Activated CD4-positive, alpha-beta T cell treated with anti-CD3 and anti-CD28 coated beads for 48 hours (primary cell): ENCODE measurements at regions not wholly inside any gene's neighbourhood (a gene's known extent, or its start where the extent isn't known, plus 50 kb on each side); places are given as distances from the start of the nearest gene placed in this dataset.
"Not testable (repeated sequence)": the region's sequence is repeated elsewhere in the genome, so short reads cannot be mapped to it uniquely, and the experiment has no call there.

ENCODE experiments used
- DNase-seq: peaks from one replicate; pipeline ENCODE4 v3.0.0-alpha.2; 2020

DNA sequence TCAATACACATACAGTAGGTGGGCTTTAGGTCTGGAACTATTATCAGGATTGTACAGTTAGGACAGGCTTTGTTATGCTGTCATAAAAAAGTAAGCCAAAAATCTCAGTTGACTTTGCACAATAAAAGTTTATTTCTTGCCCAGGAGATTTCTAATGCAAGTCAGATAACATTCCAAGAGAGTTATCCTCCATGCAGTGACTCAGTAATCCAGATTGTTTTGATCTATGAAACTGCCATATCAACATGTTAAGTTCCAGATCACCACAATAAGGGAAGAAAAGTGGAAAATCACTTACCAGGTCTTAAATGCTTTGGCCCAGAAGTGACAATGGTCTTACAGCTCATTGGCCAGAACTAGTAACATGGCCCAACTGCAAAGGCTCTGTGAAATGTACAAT, 636.2 kb upstream of the KLF12 start:
- DNase-seq: no peak

DNA sequence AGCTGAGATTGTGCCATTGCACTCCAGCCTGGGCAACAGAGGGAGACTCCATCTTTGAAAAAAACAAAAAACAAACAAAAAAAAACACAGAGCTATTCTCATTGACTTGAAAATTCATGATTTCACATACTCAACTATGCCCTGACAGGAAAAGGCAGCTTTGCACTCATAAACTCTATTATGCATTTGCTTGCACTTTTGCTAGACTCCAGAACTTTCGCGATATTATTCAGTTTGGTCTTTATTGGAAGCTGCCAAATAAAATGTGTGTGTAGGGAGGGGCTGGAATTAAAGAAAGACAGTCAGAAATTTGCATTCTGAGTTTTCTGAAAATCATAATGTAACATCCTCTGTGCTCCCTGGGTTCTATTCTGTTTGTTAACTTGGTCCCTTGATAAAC, 635.1 kb upstream of the KLF12 start:
- no peak for DNase-seq

DNA sequence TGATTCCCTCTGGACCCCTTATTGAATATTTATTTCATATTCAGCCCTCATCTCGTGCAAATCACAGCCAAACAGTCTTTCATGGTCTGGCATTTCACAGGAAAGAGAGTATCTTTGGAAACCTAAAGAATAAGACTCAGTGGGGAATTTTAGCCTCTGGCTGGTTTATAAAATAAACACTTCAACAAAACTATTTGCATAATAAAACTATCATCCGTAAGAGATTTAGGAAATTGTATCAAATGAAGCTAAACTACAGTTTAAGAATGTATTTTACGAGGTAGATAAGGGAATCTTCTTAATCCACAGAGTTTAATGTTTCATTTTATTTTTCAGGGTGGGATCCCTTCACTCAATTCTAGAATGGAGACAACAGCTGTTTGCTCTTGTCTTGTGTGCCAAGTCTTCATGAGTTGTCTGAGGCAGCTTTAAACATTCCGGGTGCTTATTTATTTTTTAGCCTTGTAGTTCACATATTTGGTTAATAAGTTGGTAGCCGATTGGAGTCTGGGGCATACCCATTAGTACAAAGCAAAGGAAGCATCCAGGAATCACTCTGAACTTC, 634.4 kb upstream of the KLF12 start:
- DNase-seq: no peak

DNA sequence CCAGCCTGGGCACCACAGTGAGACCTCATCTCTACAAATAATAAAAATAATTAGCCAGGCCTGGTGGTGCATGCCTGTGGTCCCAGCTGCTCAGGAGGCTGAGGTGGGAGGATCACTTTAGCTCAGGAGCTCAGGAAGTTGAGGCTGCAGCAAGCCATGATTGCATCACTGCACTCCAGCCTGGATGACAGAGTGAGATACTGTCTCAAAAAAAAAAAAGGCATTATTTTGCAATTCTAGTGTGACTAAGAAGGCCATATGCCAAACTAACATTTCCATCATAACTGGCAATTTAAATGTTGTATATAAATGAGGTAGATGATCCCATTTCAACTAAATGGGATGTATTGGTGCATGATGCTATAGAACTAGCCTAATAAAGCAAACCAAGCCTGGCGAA, 632.8 kb upstream of the KLF12 start:
- DNase-seq: no peak

DNA sequence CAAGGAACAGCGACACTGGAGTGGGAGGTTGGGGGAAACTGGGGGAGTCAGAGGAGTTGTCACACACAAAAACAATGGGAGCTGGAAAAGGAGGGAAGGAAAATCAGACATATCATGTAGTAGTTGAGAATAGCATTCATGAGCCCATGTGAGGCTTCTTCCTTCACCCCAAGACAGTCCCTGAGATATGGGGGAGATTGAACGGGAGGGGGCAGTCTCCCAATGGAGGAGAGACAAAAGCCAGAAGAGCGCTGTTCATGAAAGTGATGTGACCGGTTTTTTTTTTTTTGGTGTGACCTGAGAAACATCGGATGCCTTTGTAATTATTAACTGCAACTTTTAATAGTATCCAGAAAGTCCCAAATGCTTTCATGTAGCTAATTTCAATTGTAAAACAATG, 631.8 kb upstream of the KLF12 start:
- DNase-seq: no peak

DNA sequence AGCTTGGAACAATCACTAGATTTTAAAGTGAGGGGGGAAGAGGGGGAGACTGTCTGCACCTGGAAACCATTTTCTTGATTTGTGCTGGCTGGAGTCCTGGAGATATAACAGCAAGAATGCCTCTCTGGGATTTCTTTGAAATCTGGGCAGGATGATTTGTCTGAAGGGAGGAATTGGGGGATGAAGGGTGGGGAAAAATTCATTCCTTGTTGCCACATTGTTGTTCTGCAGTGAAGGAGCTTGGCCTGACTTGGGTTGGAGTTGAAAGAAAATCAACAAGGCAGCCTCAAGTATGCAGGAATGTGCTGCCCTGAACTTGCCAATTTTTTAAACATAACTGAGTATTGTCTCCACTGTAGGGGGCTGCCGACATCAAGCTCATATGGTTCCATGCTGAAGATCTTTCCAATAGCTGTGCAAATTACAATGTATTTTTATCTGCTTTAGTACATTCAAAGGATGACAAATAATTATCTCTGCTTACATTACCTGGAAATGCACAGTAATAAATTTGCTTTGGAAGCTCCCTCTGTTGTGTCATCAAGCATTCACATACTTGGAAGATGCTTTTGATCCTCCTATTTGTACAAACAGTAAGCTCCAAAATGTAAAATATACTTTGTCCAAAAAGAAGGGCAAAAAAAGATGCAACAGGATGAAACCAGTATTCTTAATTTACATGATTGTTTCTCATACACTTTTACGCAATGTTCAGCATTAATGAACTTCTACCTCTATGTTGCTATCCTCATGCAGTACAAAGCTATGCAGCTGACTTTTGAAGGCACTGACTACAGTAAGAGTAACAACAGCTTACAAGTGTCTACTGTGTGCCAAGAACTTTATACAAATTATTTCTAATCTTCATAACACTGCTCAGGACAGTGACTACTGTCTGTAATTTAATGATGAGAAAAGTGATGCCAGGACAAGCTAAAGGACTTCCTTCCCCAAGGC, 627.9 kb upstream of the KLF12 start:
- DNase-seq: no peak

DNA sequence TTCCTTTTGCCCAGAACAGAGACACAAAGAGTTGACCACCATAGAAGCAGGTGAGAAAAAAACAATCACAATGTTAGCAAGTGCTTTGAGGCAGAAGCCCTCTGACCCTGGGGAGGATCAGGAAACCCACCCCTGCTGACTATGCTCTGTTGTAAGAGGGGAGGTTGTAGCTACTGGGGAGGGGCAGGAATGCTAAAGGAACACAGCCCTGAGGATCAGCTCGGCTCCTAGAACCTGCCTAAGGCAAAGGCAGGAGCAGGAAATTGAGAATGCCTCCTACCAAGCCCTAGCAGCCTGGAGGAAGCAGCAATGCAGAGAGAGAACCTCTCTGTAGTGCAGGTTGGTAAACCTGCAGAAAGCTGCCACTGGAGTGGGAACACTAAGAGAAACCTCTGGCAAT, 624.0 kb upstream of the KLF12 start:
- no peak for DNase-seq

DNA sequence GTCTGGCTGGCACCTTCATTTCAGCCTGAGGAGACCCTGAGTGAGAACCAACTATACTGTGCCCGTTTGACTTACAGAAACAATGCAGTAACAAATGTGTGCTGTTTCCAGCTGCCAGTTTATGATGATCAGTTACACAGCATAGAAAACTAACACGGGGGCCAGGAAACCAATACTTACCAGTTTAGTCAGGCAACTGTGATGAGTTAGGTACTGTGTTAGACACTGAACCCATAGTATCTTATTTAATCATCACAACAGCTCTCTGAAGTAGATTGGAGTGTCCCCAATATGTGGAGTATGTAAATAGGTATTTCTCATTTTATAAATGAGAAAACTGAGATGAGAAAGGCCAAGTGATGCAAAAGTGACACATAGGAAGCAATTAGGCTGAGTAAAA, 620.9 kb upstream of the KLF12 start:
- no peak for DNase-seq

DNA sequence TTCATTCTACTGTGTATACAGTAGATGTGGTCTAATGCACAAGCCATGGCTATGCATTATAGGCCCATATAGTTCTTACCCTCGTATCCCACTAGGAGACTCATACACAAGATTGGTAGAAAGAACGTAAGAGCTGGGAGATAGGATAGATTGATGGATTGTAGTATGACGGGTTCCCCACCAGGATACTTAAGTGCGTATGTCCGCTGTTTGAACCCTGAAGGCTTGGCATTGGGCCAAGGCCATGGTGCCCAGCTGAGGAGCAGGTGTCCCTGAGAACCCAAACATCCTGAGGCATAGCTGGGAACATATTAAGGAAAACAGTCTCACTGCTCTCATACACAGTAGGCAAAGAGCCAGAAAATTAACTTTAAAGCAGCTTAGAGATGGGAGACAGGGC, 617.5 kb upstream of the KLF12 start:
- DNase-seq: no peak

DNA sequence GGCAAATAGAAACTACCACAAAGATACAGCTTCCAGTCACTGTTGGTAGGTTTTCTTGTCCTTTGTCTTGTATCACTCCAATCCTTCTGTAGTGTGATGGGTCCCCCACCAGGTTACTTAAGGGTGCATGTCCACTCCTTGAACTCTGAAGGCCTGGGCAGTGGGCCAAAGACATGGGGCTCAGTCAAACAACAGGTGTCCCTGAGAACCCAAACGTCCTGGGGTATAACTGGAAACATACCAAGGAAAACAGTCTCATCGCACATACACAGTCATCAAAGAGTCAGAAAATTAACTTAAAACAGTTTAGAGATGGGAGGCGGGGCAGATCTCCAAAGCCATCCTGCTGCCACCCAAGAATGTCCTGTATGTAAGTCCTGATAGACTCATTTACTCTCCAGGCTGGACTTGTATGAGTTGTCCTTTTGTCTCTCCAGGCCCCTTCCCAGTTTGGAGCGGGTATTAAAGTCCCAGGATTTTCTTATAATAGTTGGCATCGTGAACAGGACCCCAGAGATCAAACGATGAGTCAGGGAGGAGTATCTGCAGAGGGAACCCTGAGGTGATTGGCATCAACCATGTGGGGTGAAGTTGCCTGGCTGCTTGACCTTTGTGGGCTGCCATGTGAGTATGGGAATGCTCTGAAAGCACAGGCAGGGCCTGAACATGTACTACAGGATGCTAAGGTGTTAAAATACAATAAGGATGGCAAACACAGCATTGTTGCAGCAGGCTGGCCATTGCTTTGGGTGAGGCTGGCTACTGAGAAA, 613.2 kb upstream of the KLF12 start:
- no peak for DNase-seq

DNA sequence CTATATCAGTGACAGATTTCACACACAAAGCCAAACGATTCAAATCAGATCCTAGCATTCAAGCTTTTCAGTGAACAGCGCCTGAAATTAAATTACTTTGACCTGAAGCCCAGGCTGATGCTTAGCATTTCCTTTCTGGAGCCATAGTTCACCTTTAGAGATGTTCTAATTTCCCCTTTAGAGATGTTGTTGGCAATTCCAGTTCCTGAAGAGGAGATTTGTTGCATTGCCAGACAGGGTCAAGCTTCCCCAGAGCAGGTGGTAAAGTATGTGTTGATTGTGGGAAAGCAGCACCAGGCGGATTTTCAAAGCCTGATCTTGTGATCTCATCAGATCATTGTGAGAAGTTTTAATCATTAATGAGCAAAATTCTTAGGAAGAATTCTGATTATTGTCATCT, 609.8 kb upstream of the KLF12 start:
- DNase-seq: no peak

DNA sequence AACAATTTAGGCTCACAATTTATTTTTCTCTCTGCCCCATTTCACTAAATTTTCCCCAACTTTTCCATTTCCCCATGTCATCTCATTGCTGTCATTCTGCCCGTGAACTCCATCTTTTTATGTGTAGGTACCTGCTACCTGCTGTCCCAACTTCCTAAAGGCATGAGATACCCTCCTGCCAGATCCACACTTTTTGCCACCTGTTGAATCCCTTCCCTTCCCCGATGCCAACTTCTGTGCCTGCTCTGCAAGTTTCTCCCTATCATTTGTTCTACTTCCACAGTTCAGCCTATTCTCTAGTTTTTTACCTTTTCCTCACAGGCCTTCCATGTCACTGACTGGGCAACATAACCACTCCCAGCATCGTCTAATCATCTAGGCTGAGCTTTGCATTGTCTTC, 607.5 kb upstream of the KLF12 start:
- DNase-seq: no peak

DNA sequence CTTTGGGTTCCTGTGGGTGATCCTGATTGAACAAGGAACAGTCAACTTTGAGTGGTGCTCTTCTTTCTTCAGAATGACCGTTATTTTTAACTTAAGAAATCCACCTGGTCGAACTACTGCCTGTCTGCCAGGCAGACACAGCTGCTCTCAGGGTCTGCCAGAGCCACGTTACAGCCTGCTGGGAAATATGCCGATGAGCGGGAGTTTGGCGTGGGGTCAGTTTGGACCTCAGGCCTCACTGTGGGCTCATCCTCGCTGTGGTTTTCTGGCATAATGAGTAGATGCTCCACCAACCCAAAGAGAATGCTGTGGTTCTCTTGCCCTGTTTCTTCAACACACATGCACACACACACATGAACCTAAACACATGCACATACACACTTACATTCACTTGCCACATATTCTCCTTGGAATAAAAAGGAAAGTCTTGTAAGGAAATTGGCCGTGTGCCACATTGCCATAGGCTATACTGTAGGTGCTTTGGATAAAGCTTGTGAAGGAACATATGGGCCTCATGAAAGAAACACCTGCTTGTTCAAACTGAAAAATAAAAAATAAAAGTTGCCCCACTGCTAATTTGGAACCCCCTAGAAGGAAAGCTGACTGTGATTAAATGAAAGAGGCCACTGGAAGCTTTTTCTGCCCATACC, 598.7 kb upstream of the KLF12 start:
- DNase-seq: no peak

DNA sequence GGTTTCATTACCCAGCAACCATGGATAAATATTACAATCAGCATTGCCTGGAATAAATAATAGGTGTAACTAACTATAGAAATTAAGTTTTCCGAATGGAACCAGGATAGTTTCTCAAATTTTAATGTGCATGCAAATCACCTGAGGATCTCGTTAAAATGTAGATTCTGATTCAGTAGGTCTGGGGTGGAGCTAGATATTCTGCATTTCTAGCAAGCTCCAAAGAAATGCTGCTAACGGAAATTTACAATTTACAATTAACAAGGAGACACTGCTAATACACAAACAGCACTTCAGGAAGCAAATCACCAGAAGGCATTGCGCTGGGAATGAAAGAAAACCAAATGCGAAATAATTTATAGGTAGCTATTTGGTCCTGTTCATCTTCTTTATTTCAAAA, 597.5 kb upstream of the KLF12 start:
- DNase-seq: no peak

DNA sequence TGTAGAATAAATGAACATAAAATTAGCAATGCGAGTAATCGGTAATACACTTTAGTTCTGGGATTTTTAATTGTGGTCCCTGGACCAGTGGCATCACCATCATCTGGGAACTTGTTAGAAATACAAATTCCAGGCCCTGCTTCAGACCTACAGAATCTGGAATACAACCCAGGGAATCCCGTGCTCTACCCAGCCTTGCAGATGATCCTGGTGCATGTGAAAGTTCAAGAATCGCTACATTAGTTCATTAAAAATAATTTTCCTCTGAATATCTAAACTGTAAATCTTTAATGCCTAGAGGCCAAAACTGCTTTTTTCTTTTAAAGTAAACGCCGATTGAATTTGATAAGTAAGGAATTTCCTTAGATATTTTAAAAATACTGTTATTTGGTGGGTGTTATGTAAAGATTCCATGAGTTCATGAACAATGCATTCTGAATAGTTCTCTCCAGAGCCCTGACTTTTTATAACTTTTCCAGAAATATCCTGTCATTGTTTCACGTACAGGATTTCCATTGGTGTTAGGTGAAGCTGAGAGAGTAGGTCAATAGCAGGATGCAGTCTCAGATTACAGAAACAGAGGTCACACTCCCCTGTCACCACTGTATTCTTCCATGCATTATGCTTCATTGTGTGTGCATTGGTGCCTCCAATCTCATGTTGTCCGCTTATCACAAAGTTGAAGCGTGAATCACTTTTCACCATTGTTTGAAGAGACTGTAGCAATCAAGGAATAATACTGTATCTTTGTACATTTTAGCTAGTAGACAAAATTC, 596.5 kb upstream of the KLF12 start:
- DNase-seq: no peak

DNA sequence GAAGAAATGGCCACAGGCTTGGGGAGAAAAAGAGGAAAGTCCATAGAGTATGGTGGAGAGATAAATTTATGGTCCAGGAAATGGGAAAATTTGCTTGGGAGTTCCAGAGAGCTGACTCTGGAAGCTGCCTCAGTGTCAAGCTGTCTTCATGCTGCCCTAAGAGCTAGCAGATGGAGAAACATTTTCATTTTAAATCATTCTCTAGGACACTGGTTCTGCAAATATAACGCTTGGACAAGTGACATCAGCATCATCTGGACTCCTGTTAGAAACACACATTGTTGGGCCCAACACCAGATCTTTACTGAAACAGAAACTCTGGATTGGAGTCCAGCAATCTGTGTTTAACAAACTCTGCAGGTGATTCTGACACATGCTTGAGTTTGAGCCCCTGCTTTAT, 592.0 kb upstream of the KLF12 start:
- no peak for DNase-seq

DNA sequence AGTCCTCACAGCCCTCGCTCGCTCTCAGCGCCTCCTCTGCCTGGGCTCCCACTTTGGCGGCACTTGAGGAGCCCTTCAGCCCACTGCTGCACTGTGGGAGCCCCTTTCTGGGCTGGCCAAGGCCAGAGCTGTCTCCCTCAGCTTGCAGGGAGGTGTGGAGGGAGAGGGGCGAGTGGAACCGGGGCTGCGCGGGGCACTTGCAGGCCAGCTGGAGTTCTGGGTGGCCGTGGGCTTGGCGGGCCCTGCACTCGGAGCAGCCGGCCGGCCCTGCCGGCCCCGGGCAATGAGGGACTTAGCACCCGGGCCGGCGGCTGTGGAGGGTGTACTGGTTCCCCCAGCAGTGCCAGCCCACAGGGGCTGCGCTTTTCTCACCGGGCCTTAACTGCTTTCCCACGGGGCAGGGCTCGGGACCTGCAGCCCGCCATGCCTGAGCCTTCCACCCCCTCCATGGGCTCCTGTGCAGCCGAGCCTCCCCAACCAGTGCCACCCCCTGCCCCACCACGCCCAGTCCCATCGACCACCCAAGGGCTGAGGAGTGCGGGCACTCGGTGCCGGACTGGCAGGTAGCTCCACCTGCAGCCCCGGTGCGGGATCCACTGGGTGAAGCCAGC, 584.1 kb upstream of the KLF12 start:
- DNase-seq: not testable (repeated sequence)

DNA sequence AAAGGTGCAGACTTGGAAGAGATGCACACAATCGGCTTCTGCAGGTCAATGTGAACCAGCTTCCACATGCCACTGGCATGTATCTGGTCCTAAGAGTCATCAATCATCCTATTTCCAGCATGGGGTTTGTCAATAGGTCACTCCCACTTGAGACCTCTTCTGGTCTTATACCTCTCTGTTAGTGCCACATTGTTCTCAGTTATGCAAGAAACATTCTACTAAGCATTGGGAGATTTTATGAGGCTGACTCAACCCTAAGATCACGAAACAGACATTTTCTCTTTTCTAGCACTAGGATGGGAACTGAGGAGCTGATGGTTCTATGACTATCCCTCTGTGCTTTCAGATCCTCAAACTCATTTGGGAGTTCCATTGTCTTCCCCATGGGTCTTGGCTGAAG, 581.5 kb upstream of the KLF12 start:
- no peak for DNase-seq

DNA sequence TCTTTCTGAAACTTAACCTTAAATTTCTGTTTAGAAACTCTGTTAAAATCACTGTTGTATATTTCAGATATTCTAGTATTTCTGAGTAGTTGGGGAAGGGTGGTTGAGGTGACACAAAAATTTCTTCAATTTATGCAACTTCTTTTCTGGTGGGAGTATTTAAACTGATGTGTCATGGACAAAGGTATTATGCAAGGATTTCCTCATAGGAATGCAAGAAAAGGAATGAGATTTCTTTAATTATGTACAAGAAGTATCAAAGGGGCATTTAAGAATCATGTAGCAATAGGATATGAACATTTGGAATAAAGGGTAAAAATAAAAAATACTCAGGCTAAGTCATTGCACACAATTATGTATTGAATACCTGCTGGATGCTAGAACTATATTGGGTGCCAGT, 575.8 kb upstream of the KLF12 start:
- DNase-seq: no peak

DNA sequence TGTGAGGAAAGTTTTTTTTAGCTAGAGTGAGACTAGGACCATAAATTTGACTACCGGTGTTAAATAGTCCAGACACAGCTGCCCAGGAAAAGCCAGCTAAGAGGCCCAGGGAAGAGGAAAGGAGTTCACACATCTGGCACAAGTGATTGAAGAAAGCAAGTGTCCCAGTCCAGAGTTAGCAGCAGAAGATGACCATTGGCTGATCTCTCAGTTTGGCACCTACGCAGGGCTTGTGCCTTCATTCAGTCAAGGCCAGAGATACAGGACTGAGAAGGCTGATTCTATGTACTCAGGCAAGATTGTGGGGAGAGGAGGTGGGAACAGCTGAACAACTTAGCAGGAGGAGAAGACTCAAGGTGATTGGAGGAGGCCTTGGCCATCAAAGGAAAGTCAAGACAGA, 575.0 kb upstream of the KLF12 start:
- no peak for DNase-seq

DNA sequence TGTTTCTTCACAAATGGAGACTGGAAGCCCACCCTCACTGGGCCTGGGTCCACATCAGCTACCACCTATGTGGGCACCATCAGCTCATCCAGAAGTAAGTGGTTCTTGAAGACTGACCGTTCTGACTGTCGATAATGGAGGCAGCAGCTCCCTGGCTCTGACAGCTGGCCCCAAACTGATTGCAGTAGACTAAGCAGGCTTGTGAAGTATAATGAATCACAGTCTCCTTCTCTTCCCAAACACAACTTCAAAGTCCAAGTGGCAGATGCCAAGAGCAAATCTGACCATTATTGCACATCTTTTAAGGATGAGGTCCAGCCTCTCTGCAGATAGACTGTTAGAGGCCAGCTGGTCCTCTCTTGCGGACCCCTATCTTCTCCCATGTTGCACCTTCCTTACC, 574.4 kb upstream of the KLF12 start:
- no peak for DNase-seq

DNA sequence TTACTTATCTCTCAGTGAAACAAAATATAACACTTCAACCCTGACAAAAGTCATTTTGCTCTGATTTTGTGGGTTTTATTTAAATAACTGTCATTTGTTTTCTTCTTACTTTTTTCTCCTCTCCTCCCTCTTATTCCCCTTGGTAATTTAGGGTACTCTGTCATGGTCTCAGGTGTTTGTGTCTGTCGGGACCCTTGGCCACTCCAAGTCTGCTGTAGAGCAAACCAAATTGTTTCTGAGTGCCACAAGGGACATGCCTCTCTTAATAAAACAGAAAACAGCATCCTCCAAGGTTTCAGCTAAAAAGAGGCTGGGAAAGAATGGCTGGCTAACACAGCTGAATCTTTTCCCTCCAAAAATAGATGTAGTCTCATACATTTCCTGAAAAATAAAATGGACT, 573.1 kb upstream of the KLF12 start:
- DNase-seq: no peak
